ENCODE measurements at regions not wholly inside any gene's neighbourhood (a gene's known extent, or its start where the extent isn't known, plus 50 kb on each side); places are given as distances from the start of the nearest gene placed in this dataset.
A peak's percentile ranks its signal among the peaks of the same experiment; 100 is the strongest.
"Not testable (repeated sequence)": the region's sequence is repeated elsewhere in the genome, so short reads cannot be mapped to it uniquely, and the experiment has no call there.

DNA sequence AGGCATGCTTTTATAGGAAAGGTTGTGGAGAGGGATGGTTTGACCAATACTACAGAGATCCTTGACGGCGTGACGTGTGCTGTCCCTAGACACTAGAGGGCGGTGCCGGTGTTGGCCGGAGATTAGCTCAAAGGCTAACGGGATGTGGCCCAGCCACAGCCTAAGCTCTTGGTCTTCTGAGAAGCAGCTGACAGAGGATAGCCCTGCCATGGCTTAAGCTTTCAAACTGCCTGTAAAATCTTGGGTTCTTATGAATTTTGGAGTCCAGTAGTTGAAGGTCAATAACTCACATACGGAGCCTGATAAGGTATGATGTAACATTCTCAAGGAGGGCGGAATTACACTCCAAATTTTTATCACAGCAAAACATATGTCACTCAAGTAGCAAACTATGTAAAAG lies 515.7 kb upstream of the ATXN7L3B start:
- peak; percentile 96 for DNase-seq

DNA sequence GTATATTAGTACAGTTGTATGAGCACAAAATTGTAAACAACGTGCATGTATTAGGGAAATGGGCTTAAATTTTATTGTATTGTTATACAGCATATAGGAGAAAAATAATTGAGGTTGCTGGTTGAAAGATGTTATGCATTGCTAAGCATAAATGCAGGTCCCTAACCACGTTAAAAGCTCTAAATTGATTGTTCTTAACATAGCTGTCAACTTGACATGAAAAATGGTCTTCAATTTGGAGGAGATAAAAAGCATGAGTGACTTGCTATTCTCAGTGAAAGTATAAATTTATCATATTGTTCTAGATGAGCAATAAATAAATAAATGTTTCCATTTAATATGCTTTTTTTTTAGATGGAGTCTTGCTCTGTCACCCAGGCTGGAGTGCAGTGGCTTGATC lies 506.6 kb upstream of the ATXN7L3B start:
- no peak for DNase-seq

DNA sequence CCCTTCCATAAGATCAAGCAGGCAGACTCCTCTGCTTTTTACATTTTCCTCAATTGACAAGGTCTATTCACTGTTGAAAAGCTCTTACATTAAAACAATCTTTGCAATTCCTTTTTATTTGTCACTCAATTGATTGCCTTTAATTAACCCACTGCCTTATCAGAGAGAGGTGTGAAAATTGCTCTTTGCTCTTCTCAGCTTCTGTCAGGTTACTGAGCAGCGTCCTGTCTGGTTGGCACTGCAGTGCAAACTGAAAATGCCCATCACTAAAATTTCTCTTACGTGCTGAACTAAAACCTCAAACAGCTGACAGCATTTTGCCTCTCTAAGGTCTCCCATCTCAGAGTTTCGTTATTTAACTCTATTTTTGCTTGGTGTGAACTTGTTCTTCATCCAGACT lies 504.1 kb upstream of the ATXN7L3B start:
- DNase-seq: no peak

DNA sequence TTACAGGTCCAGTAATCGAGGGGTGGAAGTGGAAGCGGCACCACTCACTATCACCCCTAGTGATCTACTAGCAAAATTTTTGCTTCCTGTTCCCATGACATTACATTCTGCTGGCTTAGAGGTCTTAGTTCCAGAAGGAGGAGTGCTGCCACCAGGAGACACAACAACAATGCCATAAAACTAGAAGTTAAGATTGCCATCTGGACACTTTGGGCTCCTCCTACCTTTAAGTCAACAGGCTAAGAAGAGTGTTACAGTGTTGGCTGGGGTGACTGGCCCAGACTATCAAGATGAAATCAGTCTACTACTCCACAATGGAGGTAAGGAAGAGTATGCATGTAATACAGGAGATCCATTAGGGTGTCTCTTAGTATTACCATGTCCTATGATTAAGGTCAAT lies 498.5 kb upstream of the ATXN7L3B start:
- not testable (repeated sequence) for DNase-seq

DNA sequence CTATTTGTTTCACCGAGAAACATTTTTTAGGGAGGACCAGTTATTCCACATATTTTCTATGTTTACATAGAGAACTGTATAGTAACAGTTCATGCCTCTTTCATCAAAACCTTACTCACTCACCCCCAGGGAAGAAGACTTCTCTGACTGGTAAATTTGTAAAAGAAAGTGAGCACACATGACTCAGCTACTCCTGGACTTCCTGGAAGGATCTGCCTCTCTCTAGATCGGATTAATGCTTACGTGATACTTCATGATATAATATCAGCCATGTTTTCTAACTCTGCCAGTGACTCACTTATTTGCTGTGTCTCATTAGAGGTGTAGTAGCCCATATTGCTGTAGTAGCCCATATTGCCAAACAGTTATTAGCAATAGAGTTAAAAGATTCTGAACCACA lies 494.3 kb upstream of the ATXN7L3B start:
- peak; percentile 94 for DNase-seq

DNA sequence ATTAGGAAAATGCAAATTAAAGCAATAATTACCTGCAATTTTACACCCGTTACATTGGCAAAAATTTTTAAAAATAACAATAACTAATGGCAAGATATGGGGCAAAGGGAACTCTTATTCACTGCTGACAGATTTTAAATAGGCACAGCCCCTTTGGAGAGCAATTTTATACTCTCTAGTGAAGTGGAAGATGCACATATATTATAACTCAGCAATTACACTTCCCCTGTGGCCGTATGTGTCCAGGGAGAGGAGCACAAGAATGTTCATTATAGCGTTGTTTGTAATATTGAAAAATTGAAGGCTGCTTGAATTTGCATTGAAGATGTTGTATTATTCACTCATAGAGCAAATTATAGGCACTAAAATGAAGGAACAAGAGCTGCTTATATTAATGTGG lies 488.3 kb upstream of the ATXN7L3B start:
- no peak for DNase-seq

DNA sequence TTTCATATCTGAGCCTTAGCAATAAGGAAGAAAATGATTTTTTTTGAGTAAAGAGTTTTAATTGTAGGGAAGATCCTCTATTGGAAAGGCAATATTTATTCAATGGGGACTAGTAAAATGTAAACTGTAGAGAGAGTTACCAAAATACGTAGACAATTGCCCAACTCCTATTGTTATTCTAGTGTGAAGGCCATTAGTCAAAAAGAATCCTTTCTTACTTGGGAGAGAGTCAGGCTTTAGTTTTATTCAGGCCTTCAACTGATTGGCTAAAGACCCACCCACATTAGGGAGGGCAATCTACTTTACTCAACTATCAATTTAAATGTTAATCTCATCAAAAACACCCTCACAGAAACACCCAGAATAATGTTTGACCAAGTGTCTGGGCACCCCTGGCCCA lies 485.8 kb upstream of the ATXN7L3B start:
- DNase-seq: no peak

DNA sequence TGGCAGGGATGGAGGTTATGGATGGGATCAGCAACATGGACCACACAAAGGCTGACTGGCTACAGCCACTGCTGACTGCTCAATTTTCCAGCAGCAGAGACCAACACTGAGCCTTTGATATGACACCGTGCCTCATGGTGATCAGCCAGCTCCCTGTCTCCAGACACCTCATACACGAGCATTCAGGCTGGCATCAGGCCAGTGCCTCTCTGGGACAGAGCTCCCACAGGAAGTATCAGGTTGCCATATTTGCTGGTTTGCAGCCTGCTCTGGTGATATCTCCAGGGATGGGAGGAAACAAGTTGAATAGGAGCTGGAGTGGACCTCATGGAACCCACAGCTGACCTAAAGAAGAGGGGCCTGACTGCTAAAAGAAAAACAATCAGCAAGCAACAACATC lies 471.2 kb upstream of the ATXN7L3B start:
- peak; percentile 97 for DNase-seq

DNA sequence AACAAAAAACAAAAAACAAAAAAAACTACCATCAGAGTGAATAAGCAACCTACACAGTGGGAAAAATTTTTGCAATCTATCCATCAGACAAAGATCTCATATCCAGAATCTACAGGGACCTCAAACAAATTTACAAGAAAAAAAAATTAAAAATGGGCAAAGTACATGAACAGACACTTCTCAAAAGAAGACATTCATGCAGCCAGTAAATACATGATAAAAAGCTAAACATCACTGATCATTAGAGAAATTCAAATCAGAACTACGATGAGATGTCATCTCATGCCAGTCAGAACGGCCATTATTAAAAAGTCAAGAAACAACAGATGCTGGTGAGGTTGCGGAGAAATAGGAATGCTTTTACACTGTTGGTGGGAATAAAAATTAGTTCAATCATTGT lies 466.5 kb upstream of the ATXN7L3B start:
- no peak for DNase-seq

DNA sequence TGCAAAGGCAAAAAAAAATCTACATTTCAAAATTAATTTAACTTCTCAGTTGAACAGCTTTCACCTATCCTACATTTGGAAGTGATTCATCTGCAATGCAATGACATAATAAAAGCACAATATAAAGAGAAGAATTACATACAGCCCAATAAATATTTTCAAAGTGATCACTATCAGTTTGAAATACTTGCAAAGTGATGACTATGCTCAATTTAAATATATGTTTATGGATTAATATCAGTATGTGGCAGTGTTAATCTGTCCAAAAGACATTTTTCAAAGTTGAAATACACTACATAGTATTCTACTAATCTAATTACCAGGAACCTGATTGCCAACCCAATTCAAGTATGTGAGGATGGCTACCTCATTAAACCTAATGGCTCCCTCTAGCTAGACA lies 460.7 kb upstream of the ATXN7L3B start:
- no peak for DNase-seq

DNA sequence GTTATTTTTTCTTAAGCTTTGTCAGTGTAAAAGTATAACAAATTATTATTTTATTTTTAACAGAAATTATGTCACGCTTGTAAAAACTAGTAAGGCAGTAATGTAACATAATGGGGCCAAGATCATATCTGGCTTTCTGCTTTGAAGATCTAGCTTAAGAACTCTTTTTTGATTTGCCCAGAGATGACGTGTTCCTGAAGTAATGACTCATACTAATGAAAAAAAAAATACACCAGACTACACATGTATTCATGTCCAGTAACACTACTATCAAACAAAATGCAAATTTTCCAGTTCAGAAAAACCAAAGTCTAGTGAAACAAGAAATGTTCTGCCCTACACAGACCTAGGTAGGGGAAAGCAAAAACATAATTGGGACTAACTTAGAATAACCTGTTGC lies 432.2 kb upstream of the ATXN7L3B start:
- peak; percentile 40 for DNase-seq

DNA sequence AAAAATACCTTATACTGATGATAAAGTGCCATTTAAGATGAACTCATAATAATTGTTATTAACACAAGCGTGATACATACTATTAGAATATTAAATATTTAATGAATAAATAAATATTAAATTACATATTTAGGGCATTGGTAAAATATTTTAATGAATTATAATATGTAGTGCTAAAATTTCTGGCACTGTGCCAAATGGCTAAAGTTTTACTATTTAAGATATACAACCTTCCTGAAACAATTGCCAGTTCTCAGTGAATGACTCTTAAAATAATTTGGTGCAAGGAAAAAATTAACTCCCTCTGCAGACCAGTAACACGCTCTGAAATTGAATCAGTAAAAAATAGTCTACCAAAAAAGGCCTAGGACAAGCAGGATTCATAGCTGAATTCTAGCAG lies 428.9 kb upstream of the ATXN7L3B start:
- DNase-seq: peak; percentile 16

DNA sequence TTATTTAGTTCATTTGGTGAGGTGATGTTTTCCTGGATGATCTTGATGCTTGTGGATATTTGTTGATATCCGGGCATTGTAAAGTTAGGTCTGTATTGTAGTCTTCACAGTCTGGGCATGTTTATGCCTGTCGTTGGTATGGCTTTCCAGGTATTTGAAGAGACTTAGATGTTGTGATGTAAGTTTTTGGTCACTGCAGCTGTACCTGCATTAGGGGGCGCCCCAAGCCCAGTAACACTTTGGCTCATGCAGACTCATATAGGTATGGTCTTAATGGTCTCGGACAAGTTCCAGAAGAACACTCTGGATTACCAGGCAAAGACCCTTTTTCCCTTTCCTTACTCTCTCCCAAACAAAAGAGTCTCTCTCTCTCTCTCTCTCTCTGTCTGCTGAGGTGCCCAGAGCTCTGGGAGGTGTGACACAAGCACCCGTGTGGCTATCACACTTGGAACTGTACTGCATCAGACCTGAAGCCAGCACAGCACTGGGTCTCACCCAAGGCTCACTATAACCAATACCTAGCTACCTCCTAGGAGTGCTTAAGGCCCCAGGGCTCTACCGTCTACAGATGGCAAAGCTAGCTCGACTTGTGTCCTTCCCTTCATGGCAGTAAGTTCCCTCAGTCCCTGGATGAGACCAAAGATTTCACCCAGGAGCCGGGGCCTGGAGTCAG lies 425.8 kb upstream of the ATXN7L3B start:
- DNase-seq: peak; percentile 88

DNA sequence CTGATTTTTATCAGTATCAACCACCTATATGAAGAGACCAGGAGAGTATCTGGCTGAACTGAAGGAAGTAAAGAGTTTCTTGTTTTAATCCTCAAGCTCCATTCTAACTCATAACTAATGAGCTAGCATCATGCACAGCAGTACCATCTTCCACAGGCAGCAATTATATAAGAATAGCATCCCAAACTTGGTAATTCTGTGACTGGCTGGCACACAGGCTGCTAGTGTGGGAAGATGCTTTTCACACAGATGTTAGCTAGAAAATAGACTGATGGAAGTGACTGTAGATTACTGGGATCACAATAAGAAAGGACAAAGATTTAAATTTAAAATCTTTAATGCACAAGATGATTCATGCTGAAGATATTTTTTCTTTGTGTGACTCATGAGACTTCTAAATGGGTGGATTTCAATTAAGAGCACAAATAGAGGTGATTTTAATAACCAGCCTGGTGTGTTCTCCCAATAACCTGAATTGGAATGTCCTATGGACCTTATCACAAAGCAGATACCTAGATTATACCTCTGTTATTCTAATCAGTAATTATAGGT lies 417.7 kb upstream of the ATXN7L3B start:
- no peak for DNase-seq

DNA sequence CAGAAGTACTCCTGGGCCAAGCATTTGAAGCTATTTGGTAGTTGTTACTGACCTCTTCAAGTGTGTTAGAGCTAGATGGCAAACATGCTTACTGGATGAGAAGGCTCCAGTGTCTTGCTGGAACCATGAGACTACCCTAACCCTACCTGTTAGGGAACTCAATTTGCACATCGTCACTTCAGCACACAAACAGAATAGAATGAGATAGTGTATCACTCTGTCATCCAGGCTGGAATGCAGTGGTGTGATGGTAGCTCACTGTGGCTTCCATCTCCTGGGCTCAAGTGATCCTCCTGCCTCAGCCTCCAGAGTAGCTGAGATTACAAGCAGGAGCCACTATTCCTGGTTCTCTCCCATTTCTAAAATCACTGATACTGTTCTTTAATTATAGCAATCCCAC lies 417.0 kb upstream of the ATXN7L3B start:
- no peak for DNase-seq

DNA sequence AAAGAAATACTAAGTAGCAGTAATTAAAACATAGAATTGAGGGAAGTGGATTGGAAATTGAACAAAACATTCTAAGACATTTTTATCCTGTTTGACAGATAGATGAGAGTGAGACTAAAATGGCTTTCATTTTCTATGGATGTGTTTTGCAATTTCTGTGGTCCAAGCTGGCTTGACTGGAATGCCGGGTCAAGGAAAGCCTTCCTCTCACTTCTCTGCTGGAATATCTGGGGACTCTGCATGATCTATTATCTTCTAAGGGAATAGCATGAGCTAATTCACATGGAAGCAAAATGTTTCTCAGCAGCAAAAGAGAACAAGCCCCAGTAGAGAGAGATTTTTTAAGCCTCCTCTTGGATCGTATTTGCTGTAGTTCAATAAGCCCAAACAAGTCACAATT lies 407.9 kb upstream of the ATXN7L3B start:
- DNase-seq: no peak

DNA sequence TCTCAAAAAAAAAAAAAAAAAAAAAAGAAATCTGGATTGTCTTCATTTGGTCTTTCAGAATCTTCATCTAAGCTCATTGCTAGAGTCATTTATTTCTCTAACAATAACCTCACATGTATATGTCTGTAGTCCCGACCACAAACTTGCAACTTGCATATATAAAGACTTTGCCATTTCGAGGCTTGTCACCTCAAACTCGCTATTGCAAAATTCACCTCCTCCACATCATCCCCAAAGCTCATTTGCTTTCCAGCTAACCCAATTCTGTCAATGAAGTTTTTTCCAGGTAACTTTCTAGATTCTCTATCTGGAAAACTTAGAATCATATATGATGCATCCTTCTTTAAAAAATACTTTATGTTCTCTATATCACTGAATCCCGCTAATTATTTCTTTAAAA lies 393.2 kb upstream of the ATXN7L3B start:
- DNase-seq: no peak

DNA sequence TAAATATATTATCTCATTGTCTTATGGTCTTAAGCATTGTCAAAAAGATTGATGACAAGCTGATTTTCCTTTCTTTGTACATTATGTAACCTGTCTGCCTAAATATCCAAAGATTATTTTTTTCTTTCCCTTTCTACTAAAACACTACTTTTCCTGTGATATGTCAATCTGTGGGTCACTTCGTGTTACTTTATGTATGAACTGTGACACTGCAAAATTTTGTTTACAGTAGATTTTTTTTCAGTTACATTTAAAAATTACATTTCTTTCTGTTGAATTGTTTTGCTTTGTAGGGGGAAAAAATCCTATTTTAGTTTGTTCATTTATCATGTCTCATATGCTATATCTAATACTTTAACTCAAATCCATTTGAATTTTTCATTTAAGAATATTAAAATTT lies 392.3 kb upstream of the ATXN7L3B start:
- DNase-seq: no peak

DNA sequence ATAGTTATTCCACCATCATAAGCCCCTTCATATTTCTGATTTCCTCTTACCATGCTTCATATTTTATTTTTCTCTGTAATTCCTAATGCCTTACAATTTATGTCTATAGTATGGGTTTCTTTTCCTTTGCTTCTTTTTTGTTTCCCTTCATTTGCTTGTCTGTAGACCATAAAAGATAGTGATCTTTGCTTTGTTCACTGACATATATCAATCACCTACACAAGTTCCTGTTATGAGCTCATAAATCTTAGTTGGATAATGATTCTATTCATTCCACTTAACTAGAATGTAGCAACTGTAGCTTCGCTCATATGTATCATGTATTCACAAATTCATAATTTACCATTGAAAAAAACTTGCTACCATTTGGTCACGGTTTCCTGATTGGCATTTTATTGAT lies 388.8 kb upstream of the ATXN7L3B start:
- no peak for DNase-seq

DNA sequence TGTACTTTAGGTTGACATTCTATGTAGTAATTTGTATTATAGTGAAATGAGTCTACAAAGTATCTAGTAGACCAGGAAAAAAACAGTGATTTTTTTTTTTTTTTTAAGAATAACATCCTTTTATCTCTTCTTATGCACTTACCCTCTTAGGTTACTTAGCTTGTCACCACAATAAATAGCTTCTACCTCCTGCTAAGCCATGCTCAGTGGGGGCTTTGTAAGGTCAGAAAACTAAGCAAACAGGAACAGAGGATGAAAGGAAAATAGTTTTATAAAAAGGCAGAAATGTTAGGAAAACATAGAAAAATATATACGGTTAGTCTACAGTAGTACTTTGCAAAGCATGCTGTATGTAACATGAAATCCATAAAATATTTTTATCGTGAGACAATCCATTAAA lies 385.3 kb upstream of the ATXN7L3B start:
- DNase-seq: no peak

DNA sequence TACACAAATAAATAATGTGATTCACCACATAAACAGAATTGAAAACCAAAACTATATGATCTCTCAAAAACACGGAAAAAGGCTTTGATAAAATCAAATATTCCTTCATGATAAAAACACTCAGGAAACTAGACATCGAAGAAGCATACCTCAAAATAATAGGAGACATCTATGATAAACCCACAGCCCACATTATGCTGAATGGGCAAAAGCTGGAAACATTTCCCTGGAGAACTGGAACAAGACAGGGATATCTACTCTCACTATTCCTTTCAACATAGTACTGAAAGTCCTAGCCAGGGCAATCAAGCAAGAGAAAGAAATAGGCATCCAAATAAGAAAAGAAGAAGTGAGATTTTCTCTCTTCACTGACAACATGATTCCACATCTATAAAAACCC lies 371.5 kb upstream of the ATXN7L3B start:
- no peak for DNase-seq

DNA sequence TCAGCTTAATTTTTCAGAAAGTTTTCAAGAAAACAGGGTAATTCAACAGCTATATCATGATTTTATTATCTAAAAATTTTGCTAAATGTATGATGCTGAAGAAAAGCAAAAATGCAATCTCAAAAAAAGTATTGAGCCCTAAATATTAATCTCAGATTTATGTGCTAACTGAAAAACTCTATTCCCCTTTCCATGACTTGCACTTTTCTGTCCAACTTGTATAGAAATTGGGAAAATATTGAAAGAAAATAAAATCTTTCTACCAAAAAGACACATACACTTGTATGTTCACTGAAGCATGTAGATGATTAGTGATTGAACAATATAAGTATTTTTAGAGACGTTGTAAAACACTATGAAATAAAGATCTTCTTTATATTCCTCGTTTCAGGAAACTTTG lies 368.0 kb upstream of the ATXN7L3B start:
- DNase-seq: no peak

DNA sequence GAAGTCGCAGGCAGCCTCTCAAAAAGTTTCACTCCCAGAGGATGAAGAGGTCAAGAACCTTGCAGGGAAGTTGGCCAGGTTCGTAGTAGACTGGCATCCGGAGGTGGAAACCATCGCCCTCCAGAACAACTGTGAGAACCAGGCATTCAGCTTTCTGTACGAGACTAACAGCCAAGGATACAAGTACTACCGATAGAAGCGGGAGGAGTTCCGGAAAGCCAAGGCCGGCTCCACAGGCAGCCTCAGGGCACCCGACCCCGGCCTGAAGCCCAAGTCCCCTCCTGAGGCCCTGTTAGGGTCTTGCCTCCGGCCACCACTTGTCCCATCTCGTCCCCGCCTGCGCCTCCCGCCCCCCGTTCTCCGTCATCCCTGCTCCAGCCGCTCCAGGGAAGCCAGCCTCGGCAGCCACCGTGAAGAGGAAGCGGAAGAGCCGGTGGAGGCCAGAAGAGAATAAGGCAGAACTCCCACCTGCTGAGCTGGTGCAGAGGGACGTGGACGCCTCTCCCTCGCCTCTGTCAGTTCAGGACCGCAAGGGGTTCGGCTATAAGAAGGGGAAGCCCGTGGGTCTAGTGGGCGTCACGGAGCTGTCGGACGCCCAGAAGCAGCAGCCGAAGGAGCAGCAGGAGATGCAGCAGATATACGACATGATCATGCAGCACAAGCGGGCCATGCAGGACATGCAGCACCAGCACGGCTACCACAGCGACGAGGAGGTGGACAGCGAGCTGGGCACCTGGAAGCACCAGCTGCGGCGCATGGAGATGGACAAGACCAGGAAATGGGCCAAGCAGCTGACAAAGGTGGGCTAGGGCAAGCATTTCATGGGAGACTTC lies 366.8 kb upstream of the ATXN7L3B start:
- DNase-seq: no peak

DNA sequence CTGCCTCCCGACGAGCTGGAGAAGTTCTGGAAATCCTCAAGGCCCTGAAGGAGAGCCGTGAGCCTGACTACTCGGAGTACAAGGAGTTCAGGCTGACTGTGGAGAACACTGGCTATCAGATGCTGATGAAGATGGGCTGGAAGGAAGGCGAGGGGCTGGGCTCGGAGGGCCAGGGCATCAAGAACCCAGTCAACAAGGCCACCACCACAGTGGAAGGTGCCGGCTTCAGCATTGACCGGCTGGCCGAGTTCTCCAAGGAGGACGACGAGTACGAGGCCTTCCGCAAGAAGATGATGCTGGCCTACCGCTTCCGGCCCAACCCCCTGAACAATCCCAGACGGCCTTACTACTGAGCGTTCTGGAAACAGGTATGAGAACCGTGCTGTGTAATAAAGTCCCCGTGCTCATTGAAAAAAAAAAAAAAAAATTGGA lies 366.1 kb upstream of the ATXN7L3B start:
- DNase-seq: no peak
